Activated CD4-positive, CD25-positive, alpha-beta regulatory T cell (primary cell): ENCODE measurements at regions not wholly inside any gene's neighbourhood (a gene's known extent, or its start where the extent isn't known, plus 50 kb on each side); places are given as distances from the start of the nearest gene placed in this dataset.

Experiments used
- DNase-seq, 4 experiments: peaks; one replicate each; lab custom pipeline; 2025; lab: John Stamatoyannopoulos, UW

- no peak for DNase-seq
Observed at GRCh38 chr13:97111756-97112155, 110.4 kb upstream of the MBNL2 start.

DNA sequence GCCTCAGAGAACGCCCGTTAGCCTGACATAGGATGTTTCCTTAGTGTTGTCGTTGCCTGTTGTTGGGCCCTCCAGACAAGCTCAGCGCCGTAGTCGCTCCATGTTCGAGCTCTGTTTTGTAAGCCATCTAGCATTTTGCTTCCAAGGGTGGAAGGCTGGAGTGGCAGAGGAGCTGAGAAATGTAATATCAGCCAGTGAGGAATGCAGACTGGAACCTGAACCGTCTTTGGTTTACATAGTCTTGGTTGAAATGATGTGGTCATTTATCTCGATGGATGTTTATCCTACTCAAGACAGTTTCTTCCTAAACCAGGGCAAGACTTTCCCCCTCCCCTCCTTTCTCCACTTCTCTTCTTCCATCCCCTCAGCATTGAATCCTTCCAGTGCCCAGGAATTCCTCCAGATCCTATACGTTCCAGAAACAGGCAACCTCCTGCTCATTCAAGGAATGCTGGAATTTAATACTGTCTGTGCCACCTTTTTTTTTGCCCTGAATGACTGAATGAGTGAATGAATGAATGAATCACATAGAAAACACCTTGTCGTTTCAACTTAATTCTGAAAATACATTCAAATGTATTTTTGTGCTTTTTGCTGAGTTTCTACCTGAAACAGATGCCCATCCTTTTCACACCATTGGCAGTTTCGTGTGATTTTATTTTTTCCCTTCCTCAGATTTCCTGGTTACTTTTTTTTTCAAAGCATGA lies 109.5 kb upstream of the MBNL2 start:
- DNase-seq: no peak

DNA sequence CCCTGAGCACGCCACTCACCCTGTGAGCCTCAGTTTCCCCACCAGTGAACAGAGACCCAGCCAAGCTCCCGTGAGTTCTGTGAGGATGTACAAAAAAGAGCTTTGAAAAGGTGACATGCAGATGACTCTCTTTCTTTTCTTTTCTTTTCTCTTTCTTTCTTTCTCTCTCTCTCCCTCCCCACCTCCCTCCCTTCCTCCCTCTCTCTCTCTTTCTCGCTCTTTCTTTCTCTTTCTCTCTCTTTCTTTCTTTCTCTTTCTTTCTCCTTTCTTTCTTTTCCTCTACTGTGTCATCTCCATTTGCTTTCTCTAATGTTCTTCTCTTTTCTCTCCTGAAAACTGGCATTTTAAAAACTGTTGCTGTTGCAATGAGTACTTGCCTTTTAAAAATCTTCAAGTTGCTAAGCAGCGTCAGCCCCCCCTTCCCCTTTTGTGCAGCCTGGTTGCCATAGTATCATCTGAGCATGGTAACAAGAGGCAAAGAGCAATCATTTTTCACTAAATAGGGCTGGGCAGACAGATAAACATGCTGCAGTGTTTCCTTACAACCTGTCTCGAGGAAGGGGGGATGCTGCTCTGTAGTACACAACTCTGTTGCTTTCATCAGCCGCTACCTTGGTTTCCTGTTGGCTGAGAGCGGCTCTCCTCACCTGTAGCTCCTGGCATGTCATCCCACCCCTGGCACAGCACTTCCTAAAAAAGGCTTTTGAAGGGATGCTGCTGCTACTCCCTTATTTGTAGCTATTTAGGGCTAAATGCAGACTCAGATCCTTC lies 108.7 kb upstream of the MBNL2 start:
- no peak for DNase-seq

GRCh38 chr13:97114651-97115050 lies 107.5 kb upstream of the MBNL2 start:
- DNase-seq: no peak

DNA sequence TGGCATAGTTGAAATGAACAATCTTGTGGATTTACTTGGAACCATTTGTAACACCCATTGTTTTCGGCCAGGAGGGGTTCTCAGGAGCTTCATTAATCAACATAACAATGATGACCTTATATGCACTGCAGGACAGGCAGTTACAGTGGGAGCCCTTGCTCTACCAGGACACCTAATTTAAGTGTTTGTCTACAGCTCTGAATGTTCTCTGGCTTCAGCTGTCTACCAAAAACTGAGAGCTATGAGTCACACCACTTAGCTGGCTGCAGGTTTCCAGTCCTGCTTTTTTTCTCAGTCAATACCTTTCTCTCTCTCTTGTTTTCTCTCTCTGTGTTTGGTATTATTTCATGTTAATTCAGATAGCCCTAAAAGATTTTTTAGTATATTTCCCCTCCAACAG lies 105.4 kb upstream of the MBNL2 start:
- DNase-seq: no peak

- no peak for DNase-seq
Observed at GRCh38 chr13:97117388-97117910, 104.7 kb upstream of the MBNL2 start.

GRCh38 chr13:97119943-97120342 lies 102.2 kb upstream of the MBNL2 start:
- no peak for DNase-seq

GRCh38 chr13:97120346-97120745 lies 101.8 kb upstream of the MBNL2 start:
- DNase-seq: no peak

DNA sequence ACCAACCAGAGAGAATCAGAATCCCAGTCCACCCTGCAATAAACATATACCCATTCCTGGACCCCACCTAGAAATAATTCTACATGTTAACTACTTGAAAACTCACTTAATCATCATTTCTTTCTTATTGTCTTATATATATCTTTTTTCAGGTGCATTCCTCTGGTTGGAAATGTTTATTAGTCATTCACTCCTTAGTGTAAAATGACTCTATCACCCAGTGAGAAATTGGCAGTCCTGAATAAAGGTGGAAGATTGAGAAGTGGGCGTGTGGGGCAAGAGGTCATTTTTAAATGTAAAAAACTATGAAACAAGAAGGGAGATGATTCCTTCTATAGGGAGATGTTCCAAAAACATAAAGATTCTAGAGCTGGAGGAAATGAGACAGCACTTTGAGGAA lies 101.2 kb upstream of the MBNL2 start:
- DNase-seq: no peak

- DNase-seq: no peak
Observed at GRCh38 chr13:97121894-97122293, 100.2 kb upstream of the MBNL2 start.

DNA sequence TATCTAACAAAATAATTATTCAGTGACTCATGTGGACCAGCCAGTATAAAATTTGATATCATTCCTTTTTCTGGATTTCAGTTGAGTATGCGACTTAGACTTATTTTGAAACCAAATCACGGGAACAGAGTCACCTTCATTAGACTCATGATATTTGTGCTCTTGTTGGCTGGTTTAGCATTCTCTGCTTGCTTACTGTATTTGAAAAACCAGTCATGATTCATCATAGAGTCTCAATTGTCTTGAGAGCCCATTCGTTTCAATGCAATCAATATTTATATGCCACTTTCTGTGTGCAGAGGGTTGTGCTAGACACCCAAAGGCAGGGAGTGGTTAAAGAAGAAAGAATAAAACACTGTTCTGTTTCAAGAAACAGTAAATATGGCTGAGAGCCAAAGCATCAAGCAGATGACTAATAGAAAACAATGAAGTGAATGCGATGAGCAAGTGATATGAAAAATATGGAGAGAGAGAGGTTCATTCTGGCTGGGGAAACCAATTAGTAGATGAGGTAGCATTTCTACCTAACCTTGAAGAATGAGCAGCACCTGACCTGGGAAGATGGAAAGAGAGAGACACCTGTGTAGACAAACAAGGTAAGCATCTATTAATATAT lies 99.6 kb upstream of the MBNL2 start:
- DNase-seq: no peak

GRCh38 chr13:97124206-97124605 lies 97.9 kb upstream of the MBNL2 start:
- DNase-seq: no peak

GRCh38 chr13:97124915-97125809 lies 97.0 kb upstream of the MBNL2 start:
- no peak for DNase-seq

DNA sequence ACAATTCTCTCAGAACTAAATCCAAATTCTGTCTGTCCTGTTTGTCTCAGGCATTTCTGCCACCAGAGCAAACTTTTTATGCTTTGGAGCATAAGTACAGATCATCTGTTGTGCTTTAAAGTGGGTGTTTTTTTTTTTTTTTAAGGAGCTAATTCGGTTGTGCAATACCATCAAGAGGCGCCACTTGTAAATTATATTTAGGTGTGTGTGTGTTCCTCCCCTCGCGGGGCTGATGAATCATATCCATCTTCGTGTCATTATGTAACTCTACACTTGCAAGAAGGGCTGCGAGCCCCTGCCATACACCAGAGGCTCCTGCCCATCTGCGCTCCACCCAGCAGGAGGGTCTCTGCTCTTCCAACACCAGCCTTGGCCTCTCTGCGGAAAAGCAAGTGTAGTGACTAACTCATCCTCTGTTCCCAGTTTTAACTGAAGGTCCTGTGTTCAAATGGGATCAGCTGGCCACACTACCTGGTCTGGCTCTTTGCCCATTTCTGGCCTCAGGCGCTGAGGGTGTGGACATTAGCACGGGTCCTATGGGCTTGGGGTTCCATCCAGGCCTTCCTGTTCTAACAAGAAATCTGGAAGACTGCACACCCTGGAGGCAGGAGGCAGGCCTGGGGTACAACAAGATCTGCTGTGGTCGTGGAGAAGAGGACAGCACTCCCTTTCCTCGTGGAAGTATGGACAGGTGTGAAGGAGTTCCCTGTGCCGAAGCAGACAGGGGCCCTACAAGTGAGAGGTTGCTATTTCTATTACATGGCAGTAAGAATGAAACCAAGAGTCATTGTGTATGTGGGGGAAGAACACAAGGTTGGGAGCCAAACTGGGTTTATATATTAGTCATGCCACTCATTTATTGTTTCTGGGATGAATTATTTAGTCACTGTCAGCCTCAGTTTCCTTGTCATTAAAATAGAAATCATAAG lies 96.1 kb upstream of the MBNL2 start:
- DNase-seq: no peak

DNA sequence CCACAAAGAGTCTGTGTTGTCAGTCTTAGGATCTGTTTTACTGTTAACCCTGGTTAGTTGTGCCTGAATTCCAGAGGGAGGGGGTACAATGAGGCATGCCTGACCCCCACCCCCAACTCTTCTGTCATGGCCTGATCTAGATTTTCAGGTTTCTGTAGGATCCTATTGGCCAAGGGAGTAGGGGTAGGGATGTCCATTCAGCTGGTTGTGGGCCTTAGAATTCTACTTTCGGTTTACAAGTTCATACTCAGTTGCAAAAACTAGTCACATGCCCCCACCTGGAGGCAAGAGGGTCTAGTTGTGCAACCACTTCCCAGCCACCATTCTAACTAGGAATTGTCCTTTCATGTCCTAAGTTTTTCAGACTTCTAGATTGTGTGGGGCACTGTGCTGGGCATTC lies 94.3 kb upstream of the MBNL2 start:
- DNase-seq: no peak

DNA sequence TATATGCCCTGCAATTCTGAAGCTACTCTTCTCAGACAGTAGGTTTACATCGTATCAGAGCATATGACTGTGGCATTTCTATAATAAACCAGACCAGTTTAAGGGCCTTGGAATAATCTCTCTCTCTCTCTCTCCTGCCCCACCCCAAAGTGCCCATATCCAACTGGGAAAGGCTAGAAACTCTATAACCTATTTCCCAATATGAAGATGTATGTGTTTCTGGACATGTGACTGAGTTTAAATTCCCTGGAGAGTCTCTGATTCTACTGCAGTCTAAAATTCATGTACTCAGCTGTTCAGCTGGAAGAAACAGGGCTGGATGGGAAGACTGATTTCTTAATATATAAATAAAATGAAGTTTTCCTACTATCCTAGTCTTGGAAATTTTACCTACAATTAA lies 91.9 kb upstream of the MBNL2 start:
- DNase-seq: no peak

DNA sequence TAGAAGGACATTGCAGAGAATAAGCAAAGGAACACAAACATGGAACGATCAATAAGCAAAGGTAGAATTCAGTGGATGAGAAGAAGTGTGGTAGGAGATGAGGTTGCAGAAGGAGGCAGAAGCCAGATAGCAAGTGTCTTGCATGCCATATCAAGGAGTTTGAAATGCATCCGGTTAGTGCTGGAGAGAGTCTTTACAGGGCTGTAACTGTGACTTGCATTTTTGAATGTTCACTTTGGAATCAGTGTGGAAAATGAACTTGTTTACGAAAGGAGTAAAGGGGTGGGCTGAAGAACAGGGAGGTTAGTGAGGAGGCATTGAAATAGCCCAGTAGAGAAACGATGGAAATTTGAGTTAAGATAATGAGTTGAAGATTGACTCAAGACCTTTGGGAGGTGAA lies 90.7 kb upstream of the MBNL2 start:
- DNase-seq: no peak

- no peak for DNase-seq
Observed at GRCh38 chr13:97133554-97133953, 88.6 kb upstream of the MBNL2 start.

- DNase-seq: no peak
Observed at GRCh38 chr13:97133955-97134354, 88.2 kb upstream of the MBNL2 start.

DNA sequence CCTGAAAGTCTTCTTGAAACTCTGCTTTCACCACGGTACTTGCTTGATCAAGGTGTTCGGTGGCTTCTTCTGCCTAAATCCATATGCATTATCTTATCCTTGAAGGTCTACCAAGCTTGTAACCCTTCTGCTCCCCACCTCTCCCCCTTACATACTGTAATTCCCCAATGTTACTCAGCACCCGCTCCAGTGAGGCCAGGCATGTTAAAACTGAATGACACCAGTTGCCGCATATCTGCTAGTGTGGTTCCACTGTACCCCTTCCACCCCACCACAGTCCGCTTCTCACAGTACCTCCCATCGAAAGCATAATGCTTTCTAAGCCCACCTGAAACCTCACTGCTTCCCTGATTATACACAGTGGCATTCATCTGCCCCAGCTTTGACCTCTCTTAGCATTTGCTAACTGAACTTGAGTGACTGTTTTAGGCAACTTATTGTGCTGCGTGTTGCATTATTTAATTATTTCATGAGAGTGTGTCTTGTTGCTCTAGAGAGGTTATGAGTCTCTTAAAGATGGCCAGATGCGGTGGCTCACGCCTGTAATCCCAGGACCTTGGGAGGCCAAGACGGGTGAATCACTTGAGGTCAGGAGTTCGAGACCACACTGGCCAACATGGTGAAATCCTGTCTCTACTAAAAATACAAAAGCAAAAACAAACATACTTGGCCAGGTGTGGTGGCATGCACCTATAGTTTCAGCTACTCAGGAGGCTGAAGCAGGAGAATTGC lies 87.6 kb upstream of the MBNL2 start:
- DNase-seq: no peak
